ENCODE measurements at regions not wholly inside any gene's neighbourhood (a gene's known extent, or its start where the extent isn't known, plus 50 kb on each side); places are given as distances from the start of the nearest gene placed in this dataset.

DNA sequence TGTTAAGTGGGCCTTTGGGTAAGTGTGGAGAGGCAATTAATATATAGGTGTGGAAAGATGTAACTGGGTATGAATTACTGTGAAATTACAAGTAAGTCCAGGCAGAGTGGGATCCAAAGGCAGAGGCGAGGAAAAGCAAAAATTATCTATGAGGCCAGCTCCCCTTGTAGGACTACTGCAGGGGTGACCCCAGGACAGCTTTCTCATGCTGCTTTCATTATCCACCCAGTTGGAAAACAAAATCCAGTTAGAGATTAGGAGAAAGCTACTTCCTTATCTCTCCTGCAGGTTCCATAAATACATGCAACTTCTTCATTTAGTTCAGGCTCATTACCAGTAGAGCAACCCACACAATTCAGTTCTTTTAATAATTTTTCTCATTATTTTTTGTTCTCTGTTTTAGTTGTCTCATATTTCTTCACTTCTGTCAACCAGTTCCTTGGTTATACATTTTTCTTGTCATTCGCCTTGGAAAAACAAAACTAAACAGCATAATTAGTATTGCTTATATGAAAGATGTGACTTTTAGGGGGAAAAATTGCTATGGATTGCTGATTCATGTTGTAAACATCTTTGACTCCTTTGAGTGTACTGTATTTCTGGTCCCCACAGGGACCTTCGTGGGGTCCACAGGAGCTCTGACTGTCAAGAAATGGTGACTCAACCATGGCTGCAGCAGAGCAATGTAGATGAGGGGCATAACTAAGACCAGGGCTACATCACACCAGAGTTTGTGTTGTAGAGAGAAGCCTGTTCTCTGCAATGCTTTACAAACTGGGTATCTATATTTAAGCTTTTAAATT lies 110.4 kb upstream of the PARD3B start:
- no peak for DNase-seq (ENCODE audit: low spot score)

DNA sequence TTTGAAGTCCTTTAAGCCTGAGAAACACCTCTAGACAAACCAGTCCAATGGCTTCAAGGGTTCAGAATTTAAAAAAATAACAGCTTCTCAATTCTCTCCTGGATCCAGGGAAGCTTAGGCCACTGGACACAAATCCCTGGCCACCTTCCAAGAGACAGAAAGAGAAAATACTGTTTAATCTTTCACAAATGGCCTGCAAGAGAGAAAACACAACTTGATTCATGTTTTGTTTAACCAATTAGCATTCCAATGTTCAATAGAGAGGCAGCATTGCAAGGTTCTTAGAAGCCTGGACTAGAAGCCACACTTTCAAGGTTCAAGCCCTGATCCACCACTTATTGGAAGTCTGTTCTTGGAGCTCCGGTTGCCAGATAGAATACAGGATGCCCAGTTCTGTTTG lies 109.0 kb upstream of the PARD3B start:
- DNase-seq (ENCODE audit: low spot score) = no peak

DNA sequence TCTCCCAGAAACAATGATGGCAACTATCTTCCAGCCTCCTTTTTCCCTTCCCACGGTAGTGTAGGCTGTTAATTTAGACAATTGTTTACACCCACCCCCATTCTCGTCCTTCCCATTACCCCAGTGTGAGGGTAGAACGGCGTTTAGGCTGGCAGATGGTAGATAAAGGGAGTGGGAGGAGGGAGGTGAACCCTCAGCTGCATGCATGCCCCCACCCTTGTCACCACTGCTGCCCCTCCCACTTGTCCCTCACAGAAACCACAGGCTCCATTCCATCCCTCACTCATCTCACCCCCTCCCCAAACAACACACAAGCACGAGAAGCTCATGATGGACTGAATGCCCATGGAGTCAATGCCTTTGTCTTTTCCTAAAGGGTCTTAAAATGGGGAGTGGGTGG lies 107.9 kb upstream of the PARD3B start:
- no peak for DNase-seq (ENCODE audit: low spot score)

DNA sequence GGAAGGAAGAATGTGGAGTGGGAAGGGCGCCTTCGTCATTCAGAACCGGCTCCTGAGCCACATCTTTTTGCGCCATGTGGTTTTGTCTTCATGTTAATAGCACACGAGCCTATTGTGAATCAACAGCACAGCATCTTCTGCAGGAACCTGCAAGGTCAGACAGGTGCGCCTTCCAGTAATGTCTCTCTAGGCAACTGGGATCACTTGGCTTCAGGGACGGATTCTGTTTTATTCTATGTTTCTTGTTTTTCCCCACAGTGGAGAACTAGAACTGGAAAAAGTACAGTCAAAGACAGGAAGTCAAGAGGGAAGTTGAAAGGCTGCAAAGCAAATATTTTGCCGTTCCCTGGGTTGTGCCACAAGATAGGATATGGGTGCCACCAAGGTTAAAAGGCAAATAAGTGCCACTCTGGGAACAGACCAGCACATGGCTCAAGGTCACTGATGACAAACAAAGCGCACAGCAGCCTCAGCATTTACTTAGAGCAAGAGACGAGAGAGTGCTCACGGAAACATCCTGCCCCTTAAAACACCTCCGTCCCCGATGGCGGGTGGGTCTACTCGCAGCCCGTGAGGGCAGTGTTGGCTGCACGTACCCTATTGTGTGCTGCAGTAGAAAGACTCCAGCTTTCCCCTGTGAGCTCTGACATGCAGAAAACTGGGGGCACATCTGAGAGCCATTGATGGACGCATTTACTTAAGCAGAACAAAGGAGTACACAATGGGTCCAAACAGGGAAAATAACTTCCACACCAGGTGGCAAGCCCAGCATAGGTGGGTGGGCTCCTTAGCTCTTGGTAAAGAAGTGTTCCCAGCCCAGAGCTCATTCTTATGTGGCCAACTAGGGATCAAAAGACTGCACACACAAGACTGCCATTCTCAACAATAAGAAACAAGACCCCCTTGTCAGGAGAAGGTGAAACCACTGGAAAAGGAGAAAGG lies 107.2 kb upstream of the PARD3B start:
- no peak for DNase-seq (ENCODE audit: low spot score)

DNA sequence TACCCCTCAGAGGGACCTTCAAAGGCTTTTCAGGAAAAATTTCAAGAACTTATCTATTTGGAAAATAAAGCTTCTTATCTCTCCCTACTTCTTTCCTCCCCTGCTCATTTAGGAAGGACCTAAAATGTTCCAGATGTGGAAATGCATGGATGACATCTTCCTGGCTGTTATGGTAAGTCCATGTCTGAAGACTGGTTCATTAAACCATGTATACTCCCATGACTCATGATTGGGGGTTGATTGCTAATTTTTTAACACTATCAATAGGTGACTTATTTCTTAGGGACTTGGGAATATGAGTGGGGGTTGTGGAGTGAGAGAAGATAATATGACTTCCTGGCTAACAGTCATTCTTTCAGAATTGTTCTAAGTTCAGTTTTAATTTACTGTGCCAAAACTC lies 104.0 kb upstream of the PARD3B start:
- DNase-seq (ENCODE audit: low spot score) = no peak

DNA sequence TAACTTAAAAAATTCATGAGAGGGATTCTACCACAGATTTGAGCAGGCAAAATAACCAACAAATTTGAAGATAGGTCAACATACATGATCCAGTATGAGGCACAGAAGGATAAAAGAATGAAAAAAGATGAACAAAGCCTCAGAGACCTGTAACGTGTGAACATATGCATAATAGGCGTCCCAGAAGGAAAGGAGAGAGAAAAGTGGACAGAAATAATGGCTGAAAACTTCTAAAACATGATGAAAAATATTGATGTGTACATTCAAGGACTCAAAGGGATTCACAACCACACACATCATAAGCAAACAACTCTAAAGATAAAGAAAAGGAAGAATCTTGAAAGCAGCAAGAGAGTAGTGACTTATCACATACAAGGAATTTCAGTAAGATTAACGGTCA lies 100.1 kb upstream of the PARD3B start:
- DNase-seq (ENCODE audit: low spot score) = no peak

DNA sequence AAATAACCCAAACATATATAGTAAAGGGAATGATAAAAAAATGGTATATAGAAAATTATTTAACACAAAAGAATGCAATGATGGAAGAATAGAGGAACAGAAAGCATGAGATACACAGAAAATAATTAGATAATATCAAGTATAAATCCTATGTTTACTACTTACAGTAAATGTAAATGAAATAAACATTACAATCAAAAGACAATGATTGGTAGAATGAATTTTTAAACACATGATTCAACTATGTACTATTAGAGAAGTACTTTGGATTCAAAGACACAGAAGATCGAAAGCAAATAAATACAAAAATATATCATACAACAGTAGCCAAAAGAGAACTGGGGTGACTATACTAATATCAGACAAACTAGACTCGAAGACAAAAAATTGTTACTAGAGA lies 97.6 kb upstream of the PARD3B start:
- DNase-seq (ENCODE audit: low spot score) = no peak

DNA sequence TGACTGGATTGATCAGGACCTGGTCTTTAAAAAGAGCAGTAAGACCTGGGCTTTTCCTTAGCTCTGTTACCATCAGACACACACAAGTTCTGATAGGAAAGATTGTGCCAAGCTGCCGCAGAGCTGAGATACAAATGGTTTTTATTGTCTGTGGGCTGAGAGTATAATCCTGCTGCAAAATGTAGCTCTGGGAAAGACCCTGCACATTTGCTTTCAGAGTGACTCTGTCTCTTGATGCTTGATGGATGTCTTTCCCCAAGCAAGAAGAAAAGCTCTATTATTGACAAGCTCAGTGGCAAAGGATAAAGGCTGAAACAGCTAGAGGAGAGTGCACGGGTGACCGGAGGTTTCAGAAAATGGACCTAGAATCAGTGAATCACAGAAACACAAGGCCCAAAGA lies 95.3 kb upstream of the PARD3B start:
- DNase-seq (ENCODE audit: low spot score) = no peak

DNA sequence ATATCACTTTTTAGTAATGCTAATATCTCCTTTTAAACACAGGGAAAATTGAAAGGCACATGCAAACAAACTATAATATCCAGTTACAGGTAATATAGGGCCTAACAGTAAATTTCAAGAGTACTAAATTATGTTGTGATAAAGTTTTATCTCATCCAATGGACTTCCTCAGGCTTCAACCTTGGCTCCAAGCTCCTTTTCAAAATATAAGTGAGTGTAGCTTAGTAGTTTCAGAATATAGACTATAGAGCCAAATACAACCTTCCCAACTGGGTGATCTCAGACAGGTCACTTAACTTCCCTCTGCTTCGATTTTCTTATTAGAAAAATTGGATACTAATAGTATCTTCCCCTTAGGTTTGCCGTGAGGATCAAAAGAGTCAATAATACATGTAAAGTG lies 93.5 kb upstream of the PARD3B start:
- no peak for DNase-seq (ENCODE audit: low spot score)

DNA sequence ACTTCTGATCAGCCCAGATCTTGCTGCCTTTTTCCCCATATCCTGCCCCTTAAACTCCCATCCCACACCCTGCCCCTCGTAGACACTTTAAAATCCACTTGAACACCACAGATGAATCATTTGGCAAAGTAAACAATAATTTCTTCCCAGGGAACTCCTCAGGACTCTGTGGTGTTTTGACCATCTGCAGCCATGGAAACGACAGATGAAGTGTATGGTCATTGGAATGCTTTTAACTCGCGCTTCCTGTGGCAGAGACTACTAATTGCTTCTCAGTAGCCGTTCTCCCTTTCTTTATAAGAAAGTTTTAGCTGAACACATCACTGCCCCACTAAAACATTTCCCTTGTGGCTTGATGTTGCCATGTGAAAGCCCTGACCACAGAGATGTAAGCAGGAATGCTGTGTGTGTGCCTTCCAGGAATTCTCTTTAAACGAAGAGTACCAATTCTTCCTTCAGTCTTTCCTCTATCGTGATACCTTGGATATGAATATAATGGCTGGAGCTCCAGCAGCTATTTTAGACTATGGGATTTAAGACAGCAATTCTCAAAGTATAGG lies 92.7 kb upstream of the PARD3B start:
- DNase-seq (ENCODE audit: low spot score) = peak; percentile 60

DNA sequence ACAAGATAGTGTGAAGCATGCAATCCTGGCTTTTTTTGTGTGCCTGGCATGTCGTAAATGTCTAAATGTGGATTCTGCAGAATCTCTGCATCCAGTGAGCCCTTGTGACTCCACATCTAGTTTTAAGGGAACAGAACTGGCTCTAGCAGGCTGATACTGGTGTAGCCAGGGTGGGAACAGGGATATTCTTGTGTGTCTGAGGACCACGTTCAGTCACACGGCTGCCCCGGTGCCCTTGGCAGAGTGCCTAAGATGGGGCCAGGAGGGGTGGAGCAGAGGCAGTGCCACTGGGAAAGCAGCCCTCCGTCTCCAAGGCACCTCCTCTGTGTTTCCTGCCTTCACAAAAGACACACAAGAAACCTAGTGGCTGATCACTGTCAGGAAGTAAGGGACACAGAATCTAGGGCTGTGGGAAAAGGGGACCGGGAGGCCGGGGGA lies 91.5 kb upstream of the PARD3B start:
- no peak for DNase-seq (ENCODE audit: low spot score)

DNA sequence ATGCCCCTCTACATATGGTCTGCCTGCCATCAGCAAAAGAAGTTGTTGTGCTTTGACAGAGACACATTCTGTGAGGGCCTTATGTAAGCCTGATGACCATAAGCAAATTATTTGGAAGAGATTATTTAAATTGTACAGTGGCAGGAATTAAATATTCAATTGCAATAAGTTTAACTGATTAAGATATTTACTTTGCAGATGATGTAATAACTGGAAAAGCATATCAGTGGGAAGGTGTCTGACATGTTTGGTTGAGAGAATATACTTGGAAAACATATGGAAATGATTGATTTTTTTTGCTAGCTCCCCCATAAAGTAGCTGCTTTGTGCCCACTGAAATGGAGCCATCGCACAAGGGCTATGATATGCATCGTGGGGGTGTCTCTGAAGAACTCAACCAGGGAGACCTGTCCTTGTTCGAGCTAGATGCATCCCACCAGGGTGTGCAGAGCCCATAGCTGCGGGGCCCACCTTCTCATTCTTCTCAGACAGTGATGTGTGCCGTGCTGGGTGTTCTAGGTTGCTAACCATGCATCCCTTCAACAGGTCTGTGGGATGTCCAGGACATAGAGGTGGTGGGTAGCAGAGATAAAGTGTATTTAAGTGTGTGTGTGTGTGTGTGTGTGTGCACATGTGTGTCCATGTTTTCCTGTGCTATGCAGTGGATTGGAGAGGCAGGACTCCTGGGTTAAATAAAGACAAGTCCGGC lies 90.4 kb upstream of the PARD3B start:
- DNase-seq (ENCODE audit: low spot score) = no peak

DNA sequence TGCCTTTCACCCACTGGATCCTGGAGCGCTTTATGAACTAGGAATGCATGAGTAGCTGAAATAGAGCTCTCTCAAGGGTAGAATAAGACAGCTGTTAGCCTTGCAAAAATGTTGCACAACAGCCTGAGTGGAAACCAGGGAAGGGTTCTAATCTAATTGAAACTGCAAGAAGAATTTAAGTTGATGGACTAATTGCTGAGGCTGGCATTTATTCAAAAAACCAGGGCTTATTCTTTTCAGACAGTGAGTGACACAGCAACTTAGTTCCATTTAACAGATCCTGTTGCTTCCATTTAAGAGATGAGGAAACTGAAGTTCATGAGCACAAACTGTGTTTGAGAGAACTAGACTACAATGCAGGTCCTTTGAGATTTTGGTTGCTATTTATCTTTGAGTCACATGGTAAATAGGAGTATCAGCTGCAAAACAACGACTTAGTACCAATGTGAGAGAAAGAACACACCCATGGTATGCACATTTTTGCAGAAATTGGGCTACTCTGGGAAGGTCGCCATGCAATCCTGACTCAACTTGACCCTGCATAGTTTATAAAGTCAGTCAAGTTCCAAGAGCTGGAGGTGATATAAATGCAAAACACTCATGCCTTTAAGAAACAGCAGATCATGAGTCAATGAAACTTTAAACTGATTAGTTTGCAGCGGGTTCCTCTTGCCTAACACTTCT lies 76.4 kb upstream of the PARD3B start:
- DNase-seq (ENCODE audit: low spot score) = no peak

DNA sequence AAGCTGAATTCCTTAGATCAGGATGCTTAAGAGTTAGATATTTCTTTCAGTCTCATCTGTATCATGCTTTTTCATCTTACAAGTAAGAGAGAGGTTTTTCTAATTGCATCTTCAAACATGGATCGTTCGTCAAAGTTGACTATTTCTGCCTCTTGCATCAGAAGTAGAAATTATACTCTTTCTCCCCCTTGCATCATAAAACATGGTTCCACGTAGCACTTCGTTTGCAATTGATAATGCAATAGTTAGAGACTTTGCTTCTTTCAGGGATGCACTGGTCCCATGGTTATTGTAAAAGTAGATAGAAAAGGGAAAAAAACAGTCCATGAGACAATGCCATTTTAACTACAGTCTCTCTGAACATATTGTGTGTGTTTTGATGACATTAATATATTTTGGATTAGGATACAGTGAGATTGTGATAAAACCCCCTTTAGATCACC lies 75.1 kb upstream of the PARD3B start:
- no peak for DNase-seq (ENCODE audit: low spot score)

DNA sequence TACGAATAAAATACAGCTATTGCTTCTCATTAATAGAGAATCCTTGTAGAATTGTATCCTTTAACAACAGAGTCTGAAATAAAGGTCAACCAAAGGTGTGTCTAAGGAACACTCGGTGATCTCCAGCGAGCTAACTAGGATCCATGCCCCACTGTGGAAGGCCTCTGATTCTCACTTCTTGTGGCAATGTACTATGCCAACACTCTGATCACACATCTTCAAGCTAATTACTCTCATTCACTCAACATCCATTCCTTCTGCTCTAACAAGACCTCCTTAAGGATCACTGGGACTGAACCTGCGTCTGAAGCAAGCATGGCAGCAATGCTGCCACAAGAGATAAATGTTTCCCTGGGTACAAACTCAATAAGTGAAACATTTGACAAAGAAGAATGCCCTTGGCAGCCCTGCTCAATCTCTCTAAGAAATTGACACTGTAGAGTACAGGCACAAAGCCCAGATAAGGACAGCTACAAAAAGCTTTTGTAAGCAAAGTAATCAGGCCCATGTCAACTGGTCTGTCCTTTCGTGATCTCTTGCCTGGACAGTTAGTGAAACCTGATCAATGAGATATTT lies 74.6 kb upstream of the PARD3B start:
- DNase-seq (ENCODE audit: low spot score) = no peak

DNA sequence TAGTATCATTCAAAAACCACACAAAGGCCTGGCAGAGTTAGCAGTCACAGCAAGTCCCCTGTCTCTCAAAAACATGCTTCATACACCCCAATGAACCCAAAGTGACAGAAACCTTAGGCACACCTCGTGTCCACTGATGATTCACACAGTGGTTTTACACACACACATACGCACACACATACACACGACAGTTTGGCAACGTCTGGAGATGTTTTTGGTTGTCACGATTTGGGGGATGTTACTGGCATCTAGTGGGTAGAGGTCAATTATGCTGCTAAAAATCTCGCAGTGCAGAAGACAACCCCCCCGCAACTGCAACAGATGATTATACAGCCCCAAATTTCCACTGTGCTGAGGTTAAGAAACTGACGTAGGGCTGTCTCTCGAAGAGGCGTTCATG lies 72.9 kb upstream of the PARD3B start:
- DNase-seq (ENCODE audit: low spot score) = no peak

DNA sequence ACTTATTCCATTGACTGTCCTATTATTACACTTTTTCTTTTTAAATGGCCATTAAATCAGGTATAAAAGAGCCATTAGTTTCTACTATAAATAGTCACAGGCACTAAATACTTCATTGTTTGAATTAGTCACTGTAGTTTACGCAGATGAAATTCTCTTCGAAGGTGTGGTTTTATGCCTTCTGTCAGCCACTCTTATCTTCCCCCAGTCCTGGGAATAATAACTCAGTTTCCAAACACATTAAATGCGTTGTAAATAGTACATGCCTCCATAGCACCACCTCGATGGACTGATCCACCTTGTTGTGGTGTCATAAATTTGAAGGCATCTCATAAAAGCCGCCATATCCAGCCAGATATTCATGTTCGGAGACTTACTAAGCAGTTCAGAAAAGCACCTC lies 72.1 kb upstream of the PARD3B start:
- DNase-seq (ENCODE audit: low spot score) = no peak

DNA sequence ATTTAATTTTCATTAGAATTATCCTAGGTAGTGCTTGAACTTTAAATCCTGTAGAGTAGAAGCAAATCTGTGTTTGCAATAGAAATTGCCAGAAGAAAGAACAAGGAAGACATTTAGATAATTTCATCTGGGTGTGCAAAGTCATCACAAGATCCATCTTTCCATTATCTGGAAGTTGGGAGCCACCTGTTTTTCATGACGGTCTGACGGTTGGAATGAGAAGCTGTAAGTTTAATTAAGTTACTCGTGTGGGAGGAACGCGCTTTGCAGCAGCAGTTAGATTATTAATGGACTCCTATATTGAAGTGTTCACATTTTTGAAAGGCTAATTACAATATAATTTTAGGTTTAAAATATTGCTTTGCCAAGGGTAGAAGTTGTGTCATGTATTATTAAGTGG lies 69.9 kb upstream of the PARD3B start:
- no peak for DNase-seq (ENCODE audit: low spot score)

DNA sequence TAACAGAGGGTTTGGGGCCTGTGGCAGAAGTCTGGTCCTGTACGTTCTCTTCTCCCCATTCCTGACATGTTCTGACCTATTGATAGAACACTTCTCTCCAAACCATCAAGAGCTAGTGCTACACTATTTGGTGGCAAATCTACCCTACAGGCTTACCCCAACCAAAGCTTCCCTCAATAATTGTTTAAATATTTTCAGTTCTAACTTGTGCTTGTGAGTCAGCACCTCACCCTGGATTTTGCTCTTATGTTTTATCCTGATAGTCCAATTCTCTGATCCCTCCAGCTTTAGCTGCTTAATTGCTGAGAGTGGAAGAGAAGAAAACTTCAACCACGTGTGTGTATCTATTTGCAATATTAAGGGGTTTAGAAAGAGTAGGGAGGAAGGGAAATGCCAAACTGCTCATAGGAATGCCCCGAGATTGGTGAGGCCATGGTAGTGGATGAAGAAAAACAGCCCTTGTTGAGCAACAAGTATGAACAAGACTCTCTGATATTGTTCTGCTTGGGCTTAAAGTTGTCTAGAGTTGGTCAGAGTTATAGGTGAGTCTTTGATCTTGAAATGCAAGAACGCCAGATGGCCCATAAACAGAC lies 67.8 kb upstream of the PARD3B start:
- DNase-seq (ENCODE audit: low spot score) = no peak

DNA sequence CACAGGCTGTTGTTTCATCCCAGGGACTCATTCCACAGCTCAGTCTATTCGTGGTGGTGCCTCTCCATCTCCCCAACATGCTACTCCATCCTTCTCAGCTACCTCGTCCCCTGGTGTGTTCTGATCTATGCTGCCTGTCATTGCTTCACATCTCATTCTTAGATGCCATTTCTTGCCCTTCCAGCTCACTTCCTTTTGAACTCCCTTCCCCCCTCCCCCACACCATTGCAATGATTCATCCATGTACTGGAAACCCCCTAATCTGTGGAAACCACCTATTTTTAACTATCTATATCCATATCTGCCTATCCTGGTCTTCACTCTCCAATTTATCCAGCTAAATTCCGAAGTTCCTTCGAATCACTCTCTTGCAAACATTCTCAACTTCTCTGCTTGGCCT lies 65.7 kb upstream of the PARD3B start:
- no peak for DNase-seq (ENCODE audit: low spot score)

DNA sequence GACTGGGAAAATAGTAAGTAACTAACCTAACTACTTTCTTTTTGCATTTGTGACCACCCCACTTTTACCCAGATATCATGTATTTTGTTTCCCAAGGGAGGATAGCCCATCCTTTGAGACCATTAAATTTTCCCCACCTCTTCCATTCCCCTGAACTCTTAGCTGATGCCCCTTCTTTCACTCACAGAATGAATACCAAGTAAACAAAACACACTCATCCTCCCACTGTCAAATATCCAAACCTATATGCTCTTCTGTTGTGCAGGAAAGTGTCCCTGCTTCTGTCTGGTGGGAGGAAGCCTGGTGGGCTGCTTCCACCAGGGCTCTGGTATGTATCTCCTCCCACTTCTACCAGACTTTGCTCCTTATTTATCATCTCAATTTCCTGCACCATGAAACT lies 64.6 kb upstream of the PARD3B start:
- DNase-seq (ENCODE audit: low spot score) = no peak
